GM12878 (cell line): ENCODE measurements at regions not wholly inside any gene's neighbourhood (a gene's known extent, or its start where the extent isn't known, plus 50 kb on each side); places are given as distances from the start of the nearest gene placed in this dataset.

Source experiments
- EZH2 ChIP-seq: IDR thresholded peaks from 2 replicates; pipeline ENCODE4 v1.6.1; 2012; ENCODE audit warnings: low read depth, mild to moderate bottlenecking, control low read depth, inconsistent platforms, low read length, borderline replicate concordance; ENCODE audit not compliant: control insufficient read depth
- FOXM1 ChIP-seq: IDR thresholded peaks from 2 replicates; pipeline ENCODE4 v1.6.1; 2012; ENCODE audit warnings: low read depth, mild to moderate bottlenecking, inconsistent platforms, low read length, moderate library complexity
- MYB ChIP-seq: fragments of 150-350 bp; IDR thresholded peaks from 2 replicates; pipeline ENCODE4 v1.6.1; 2014; ENCODE audit warnings: mild to moderate bottlenecking, low read depth, low read length, borderline replicate concordance
- NBN ChIP-seq: fragments of 450-650 bp; IDR thresholded peaks from 2 replicates; pipeline ENCODE4 v1.6.1; 2016
- NR2C2 ChIP-seq: IDR thresholded peaks from 2 replicates; pipeline ENCODE4 v1.6.1; 2011; ENCODE audit warnings: borderline replicate concordance, low read depth; ENCODE audit not compliant: control insufficient read depth, insufficient read length
- NRF1 ChIP-seq: conservative IDR thresholded peaks from 2 replicates; pipeline ENCODE4 v1.6.1; 2011; ENCODE audit warnings: mild to moderate bottlenecking, low read depth, low read length, improper control_type of control experiment
- POLR2A ChIP-seq: IDR thresholded peaks from 2 replicates; pipeline ENCODE4 v1.6.1; 2011; ENCODE audit warnings: low read depth, mild to moderate bottlenecking, low read length
- RFX5 ChIP-seq: IDR thresholded peaks from 2 replicates; pipeline ENCODE4 v1.6.1; 2011; ENCODE audit warnings: low read depth, low read length, improper control_type of control experiment
- SIN3A ChIP-seq: IDR thresholded peaks from 2 replicates; pipeline ENCODE4 v1.6.1; 2012; ENCODE audit warnings: low read depth, low read length, improper control_type of control experiment
- USF2 ChIP-seq: IDR thresholded peaks from 2 replicates; pipeline ENCODE4 v1.6.1; 2011; ENCODE audit warnings: low read depth, low read length, improper control_type of control experiment, borderline replicate concordance
- TF ChIP-seq, protein P1 (sequence below): IDR thresholded peaks from 2 replicates; pipeline ENCODE4 v1.6.1; 2011; ENCODE audit warnings: mild to moderate bottlenecking, low read depth, low read length, moderate library complexity; ENCODE audit not compliant: insufficient replicate concordance
- TF ChIP-seq, protein P2 (sequence below), 3 experiments: IDR thresholded peaks in 2 of 3; conservative IDR thresholded peaks in 1 of 3; 2 replicates each; pipeline ENCODE4 v1.5.1; 2011; ENCODE audit warnings: low read depth in 3 of 3, low read length in 3 of 3, mild to moderate bottlenecking in 3 of 3, control low read depth in 2 of 3, moderate library complexity in 2 of 3, inconsistent platforms in 1 of 3, mixed read lengths in 1 of 3; ENCODE audit not compliant: control insufficient read depth in 2 of 3, insufficient read depth in 1 of 3; ENCODE audit errors: extremely low read depth in 1 of 3

- TF ChIP-seq USF2 (no peak), NR2C2 (no peak), SIN3A (no peak), POLR2A (no peak), RFX5 (no peak), NRF1 (no peak), FOXM1 (no peak), NBN (no peak), MYB (no peak), EZH2 (no peak)
- TF ChIP-seq, protein P1, sequence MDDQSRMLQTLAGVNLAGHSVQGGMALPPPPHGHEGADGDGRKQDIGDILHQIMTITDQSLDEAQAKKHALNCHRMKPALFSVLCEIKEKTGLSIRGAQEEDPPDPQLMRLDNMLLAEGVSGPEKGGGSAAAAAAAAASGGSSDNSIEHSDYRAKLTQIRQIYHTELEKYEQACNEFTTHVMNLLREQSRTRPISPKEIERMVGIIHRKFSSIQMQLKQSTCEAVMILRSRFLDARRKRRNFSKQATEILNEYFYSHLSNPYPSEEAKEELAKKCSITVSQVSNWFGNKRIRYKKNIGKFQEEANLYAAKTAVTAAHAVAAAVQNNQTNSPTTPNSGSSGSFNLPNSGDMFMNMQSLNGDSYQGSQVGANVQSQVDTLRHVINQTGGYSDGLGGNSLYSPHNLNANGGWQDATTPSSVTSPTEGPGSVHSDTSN: no peak
- TF ChIP-seq, protein P2, sequence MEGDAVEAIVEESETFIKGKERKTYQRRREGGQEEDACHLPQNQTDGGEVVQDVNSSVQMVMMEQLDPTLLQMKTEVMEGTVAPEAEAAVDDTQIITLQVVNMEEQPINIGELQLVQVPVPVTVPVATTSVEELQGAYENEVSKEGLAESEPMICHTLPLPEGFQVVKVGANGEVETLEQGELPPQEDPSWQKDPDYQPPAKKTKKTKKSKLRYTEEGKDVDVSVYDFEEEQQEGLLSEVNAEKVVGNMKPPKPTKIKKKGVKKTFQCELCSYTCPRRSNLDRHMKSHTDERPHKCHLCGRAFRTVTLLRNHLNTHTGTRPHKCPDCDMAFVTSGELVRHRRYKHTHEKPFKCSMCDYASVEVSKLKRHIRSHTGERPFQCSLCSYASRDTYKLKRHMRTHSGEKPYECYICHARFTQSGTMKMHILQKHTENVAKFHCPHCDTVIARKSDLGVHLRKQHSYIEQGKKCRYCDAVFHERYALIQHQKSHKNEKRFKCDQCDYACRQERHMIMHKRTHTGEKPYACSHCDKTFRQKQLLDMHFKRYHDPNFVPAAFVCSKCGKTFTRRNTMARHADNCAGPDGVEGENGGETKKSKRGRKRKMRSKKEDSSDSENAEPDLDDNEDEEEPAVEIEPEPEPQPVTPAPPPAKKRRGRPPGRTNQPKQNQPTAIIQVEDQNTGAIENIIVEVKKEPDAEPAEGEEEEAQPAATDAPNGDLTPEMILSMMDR (IDR thresholded peaks at IDR 0.05 in 2 of 3, conservative IDR thresholded peaks at IDR 0.05 in 1 of 3; ENCODE audit: control insufficient read depth in 2 of 3, extremely low read depth in 1 of 3, insufficient read depth in 1 of 3, low read depth in 3 of 3, low read length in 3 of 3): no peak
These were observed 91.4 kb upstream of the GSE1 start for GRCh38 chr16:85521552-85522307.
